ENCODE measurements at regions not wholly inside any gene's neighbourhood (a gene's known extent, or its start where the extent isn't known, plus 50 kb on each side); places are given as distances from the start of the nearest gene placed in this dataset.

DNA sequence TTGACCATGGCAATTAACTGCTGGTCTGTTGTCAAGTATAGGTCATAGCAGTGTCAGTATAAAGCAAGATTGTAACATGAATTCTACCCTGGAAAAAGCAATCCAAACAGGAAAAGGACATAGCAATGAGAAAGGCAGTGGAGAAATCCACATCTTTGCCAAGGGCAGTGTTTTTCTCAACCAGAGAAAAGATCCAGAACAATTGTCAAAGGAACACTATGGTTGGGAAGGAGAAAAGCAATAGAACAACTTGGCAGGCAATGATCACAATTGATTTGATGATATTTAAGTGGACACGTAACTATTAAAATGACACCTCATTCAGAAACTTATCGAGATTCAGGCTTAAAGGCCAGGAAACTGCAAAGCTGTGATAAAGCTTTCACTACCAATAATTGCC is 271.1 kb downstream of the DIPK2A start:
- TF ChIP-seq, protein P1, sequence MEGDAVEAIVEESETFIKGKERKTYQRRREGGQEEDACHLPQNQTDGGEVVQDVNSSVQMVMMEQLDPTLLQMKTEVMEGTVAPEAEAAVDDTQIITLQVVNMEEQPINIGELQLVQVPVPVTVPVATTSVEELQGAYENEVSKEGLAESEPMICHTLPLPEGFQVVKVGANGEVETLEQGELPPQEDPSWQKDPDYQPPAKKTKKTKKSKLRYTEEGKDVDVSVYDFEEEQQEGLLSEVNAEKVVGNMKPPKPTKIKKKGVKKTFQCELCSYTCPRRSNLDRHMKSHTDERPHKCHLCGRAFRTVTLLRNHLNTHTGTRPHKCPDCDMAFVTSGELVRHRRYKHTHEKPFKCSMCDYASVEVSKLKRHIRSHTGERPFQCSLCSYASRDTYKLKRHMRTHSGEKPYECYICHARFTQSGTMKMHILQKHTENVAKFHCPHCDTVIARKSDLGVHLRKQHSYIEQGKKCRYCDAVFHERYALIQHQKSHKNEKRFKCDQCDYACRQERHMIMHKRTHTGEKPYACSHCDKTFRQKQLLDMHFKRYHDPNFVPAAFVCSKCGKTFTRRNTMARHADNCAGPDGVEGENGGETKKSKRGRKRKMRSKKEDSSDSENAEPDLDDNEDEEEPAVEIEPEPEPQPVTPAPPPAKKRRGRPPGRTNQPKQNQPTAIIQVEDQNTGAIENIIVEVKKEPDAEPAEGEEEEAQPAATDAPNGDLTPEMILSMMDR (IDR thresholded peaks at IDR 0.05): no peak
- TF ChIP-seq POLR2AphosphoS5 (IDR thresholded peaks at IDR 0.05): no peak
